ENCODE measurements at regions not wholly inside any gene's neighbourhood (a gene's known extent, or its start where the extent isn't known, plus 50 kb on each side); places are given as distances from the start of the nearest gene placed in this dataset.

GRCh38 chr6:147067184-147067583 is 137.0 kb upstream of the STXBP5 start:
- no peak for DNase-seq
- no peak overlapping the region for H3K4me3 ChIP-seq (ENCODE audit: low read length in 2 of 2)
- no peaks in the 10 kb centered on the region for H3K36me3 ChIP-seq (ENCODE audit: insufficient read depth, low read length)
- intact Hi-C loops (cut with micrococcal nuclease), result no loop called here
- H3K27me3 Mint-ChIP-seq, result no peaks in the 10 kb centered on the region
- H3K9me3 Mint-ChIP-seq, result peaks cover 0 to 10% (median 3%) of the 10 kb centered on the region in 8 donors
- H3K4me1 ChIP-seq (ENCODE audit: insufficient read depth, low read length), result no peaks in the 10 kb centered on the region
- H3K36me3 Mint-ChIP-seq, result no peaks in the 10 kb centered on the region
- no peaks in the 10 kb centered on the region for H3K9me3 ChIP-seq (ENCODE audit: control insufficient read depth in 1 of 2, low read length in 2 of 2)
- H3K27me3 ChIP-seq (ENCODE audit: insufficient read depth, low read length), result no peaks in the 10 kb centered on the region
- H3K4me1 Mint-ChIP-seq, result peaks cover 5 to 12% (median 6%) of the 10 kb centered on the region in 4 donors
- CTCF ChIA-PET (ENCODE audit: partially characterized antibody), result no interaction called here
- H3K27ac ChIP-seq (ENCODE audit: low read depth, low read length), result no peak overlapping the region
- POLR2A ChIA-PET (ENCODE audit: partially characterized antibody), result no interaction called here
- no peak overlapping the region for H3K4me3 Mint-ChIP-seq
- H3K27ac Mint-ChIP-seq, result no peak overlapping the region

GRCh38 chr6:147071776-147072175 is 132.4 kb upstream of the STXBP5 start:
- no peaks in the 10 kb centered on the region for H3K27me3 ChIP-seq (ENCODE audit: insufficient read depth, low read length)

GRCh38 chr6:147075381-147075780 is 128.8 kb upstream of the STXBP5 start:
- H3K27me3 ChIP-seq (ENCODE audit: insufficient read depth, low read length), result no peaks in the 10 kb centered on the region
- CTCF ChIA-PET (ENCODE audit: partially characterized antibody), result no interaction called here
- Mint-ChIP-seq H3K36me3 (no peaks in the 10 kb centered on the region), H3K27me3 (peaks cover 2% of the 10 kb centered on the region in 2 donors), H3K4me3 (no peak overlapping the region), H3K27ac (no peak overlapping the region), H3K4me1 (no peaks in the 10 kb centered on the region), H3K9me3 (no peaks in the 10 kb centered on the region)
- POLR2A ChIA-PET (ENCODE audit: partially characterized antibody), result no interaction called here
- H3K4me3 ChIP-seq (ENCODE audit: low read length in 2 of 2), result no peak overlapping the region
- no peak for DNase-seq
- H3K4me1 ChIP-seq (ENCODE audit: insufficient read depth, low read length), result no peaks in the 10 kb centered on the region
- no peak overlapping the region for H3K27ac ChIP-seq (ENCODE audit: low read depth, low read length)
- intact Hi-C loops (cut with micrococcal nuclease), result no loop called here
- no peaks in the 10 kb centered on the region for H3K9me3 ChIP-seq (ENCODE audit: control insufficient read depth in 1 of 2, low read length in 2 of 2)
- H3K36me3 ChIP-seq (ENCODE audit: insufficient read depth, low read length), result no peaks in the 10 kb centered on the region

More at GRCh38 chr6:147071776-147072175, 132.4 kb upstream of the STXBP5 start:
- Histone ChIP-seq H3K4me3 (ENCODE audit: low read length in 2 of 2) (no peak overlapping the region), H3K27ac (ENCODE audit: low read depth, low read length) (no peak overlapping the region), H3K36me3 (ENCODE audit: insufficient read depth, low read length) (no peaks in the 10 kb centered on the region), H3K9me3 (ENCODE audit: control insufficient read depth in 1 of 2, low read length in 2 of 2) (no peaks in the 10 kb centered on the region), H3K4me1 (ENCODE audit: insufficient read depth, low read length) (no peaks in the 10 kb centered on the region)
- H3K4me3 Mint-ChIP-seq, result no peak overlapping the region
- no peaks in the 10 kb centered on the region for H3K36me3 Mint-ChIP-seq
- H3K27ac Mint-ChIP-seq, result no peak overlapping the region
- no peaks in the 10 kb centered on the region for H3K27me3 Mint-ChIP-seq
- intact Hi-C loops (cut with micrococcal nuclease), result no loop called here
- no peak for DNase-seq
- CTCF ChIA-PET (ENCODE audit: partially characterized antibody), result interaction anchor here (0.6 kb wide), 1 partner anchor 1865 kb away, joined by 3 read pairs; no protein-coding TSS in a partner anchor
- no peaks in the 10 kb centered on the region for H3K4me1 Mint-ChIP-seq
- POLR2A ChIA-PET (ENCODE audit: partially characterized antibody), result interaction anchor here (0.6 kb wide), 1 partner anchor 1369 kb away, joined by 5 read pairs; no protein-coding TSS in a partner anchor
- peaks cover 0 to 8% (median 2%) of the 10 kb centered on the region in 8 donors for H3K9me3 Mint-ChIP-seq

- no peaks in the 10 kb centered on the region for H3K36me3 ChIP-seq (ENCODE audit: insufficient read depth, low read length)
- H3K9me3 ChIP-seq (ENCODE audit: control insufficient read depth in 1 of 2, low read length in 2 of 2), result no peaks in the 10 kb centered on the region
- H3K27me3 Mint-ChIP-seq, result peaks cover 2% of the 10 kb centered on the region in 2 donors
- POLR2A ChIA-PET (ENCODE audit: partially characterized antibody), result no interaction called here
- no peak overlapping the region for H3K4me3 ChIP-seq (ENCODE audit: low read length in 2 of 2)
- no peaks in the 10 kb centered on the region for H3K4me1 Mint-ChIP-seq
- H3K9me3 Mint-ChIP-seq, result no peaks in the 10 kb centered on the region
- H3K27ac Mint-ChIP-seq, result no peak overlapping the region
- H3K4me1 ChIP-seq (ENCODE audit: insufficient read depth, low read length), result no peaks in the 10 kb centered on the region
- CTCF ChIA-PET (ENCODE audit: partially characterized antibody), result no interaction called here
- no peaks in the 10 kb centered on the region for H3K27me3 ChIP-seq (ENCODE audit: insufficient read depth, low read length)
- no peak overlapping the region for H3K27ac ChIP-seq (ENCODE audit: low read depth, low read length)
- no peak overlapping the region for H3K4me3 Mint-ChIP-seq
- no peak for DNase-seq
- intact Hi-C loops (cut with micrococcal nuclease), result no loop called here
- H3K36me3 Mint-ChIP-seq, result no peaks in the 10 kb centered on the region
These were observed 127.0 kb upstream of the STXBP5 start for GRCh38 chr6:147077251-147077650.

GRCh38 chr6:147078106-147078505 is 126.1 kb upstream of the STXBP5 start:
- POLR2A ChIA-PET (ENCODE audit: partially characterized antibody), result no interaction called here
- H3K4me3 Mint-ChIP-seq, result no peak overlapping the region
- no peak for DNase-seq
- no peak overlapping the region for H3K27ac ChIP-seq (ENCODE audit: low read depth, low read length)
- CTCF ChIA-PET (ENCODE audit: partially characterized antibody), result no interaction called here
- intact Hi-C loops (cut with micrococcal nuclease), result no loop called here
- no peaks in the 10 kb centered on the region for H3K9me3 ChIP-seq (ENCODE audit: control insufficient read depth in 1 of 2, low read length in 2 of 2)
- no peak overlapping the region for H3K27ac Mint-ChIP-seq
- no peaks in the 10 kb centered on the region for H3K36me3 Mint-ChIP-seq
- no peaks in the 10 kb centered on the region for H3K4me1 Mint-ChIP-seq
- H3K27me3 ChIP-seq (ENCODE audit: insufficient read depth, low read length), result no peaks in the 10 kb centered on the region
- no peaks in the 10 kb centered on the region for H3K4me1 ChIP-seq (ENCODE audit: insufficient read depth, low read length)
- H3K4me3 ChIP-seq (ENCODE audit: low read length in 2 of 2), result no peak overlapping the region
- H3K36me3 ChIP-seq (ENCODE audit: insufficient read depth, low read length), result no peaks in the 10 kb centered on the region
- H3K27me3 Mint-ChIP-seq, result peaks cover 2 to 5% of the 10 kb centered on the region in 2 donors
- H3K9me3 Mint-ChIP-seq, result no peaks in the 10 kb centered on the region

GRCh38 chr6:147078602-147079001 is 125.6 kb upstream of the STXBP5 start:
- H3K4me1 ChIP-seq (ENCODE audit: insufficient read depth, low read length), result no peaks in the 10 kb centered on the region
- Mint-ChIP-seq H3K27ac (no peak overlapping the region), H3K4me1 (no peaks in the 10 kb centered on the region), H3K27me3 (peaks cover 2 to 7% of the 10 kb centered on the region in 2 donors), H3K9me3 (no peaks in the 10 kb centered on the region), H3K4me3 (no peak overlapping the region), H3K36me3 (no peaks in the 10 kb centered on the region)
- H3K27ac ChIP-seq (ENCODE audit: low read depth, low read length), result no peak overlapping the region
- POLR2A ChIA-PET (ENCODE audit: partially characterized antibody), result no interaction called here
- no peak overlapping the region for H3K4me3 ChIP-seq (ENCODE audit: low read length in 2 of 2)
- CTCF ChIA-PET (ENCODE audit: partially characterized antibody), result no interaction called here
- DNase-seq, result no peak
- no peaks in the 10 kb centered on the region for H3K27me3 ChIP-seq (ENCODE audit: insufficient read depth, low read length)
- no peaks in the 10 kb centered on the region for H3K36me3 ChIP-seq (ENCODE audit: insufficient read depth, low read length)
- no peaks in the 10 kb centered on the region for H3K9me3 ChIP-seq (ENCODE audit: control insufficient read depth in 1 of 2, low read length in 2 of 2)
- intact Hi-C loops (cut with micrococcal nuclease), result no loop called here

GRCh38 chr6:147080225-147080624 is 124.0 kb upstream of the STXBP5 start:
- POLR2A ChIA-PET (ENCODE audit: partially characterized antibody), result no interaction called here
- H3K36me3 ChIP-seq (ENCODE audit: insufficient read depth, low read length), result no peaks in the 10 kb centered on the region
- CTCF ChIA-PET (ENCODE audit: partially characterized antibody), result no interaction called here
- no peak overlapping the region for H3K27ac Mint-ChIP-seq
- H3K27ac ChIP-seq (ENCODE audit: low read depth, low read length), result no peak overlapping the region
- no peak for DNase-seq
- intact Hi-C loops (cut with micrococcal nuclease), result no loop called here
- H3K9me3 Mint-ChIP-seq, result no peaks in the 10 kb centered on the region
- no peaks in the 10 kb centered on the region for H3K36me3 Mint-ChIP-seq
- H3K4me1 Mint-ChIP-seq, result peaks cover 0 to 2% (median 0%) of the 10 kb centered on the region in 4 donors
- no peaks in the 10 kb centered on the region for H3K9me3 ChIP-seq (ENCODE audit: control insufficient read depth in 1 of 2, low read length in 2 of 2)
- H3K4me1 ChIP-seq (ENCODE audit: insufficient read depth, low read length), result no peaks in the 10 kb centered on the region
- H3K27me3 Mint-ChIP-seq, result peaks cover 2 to 7% of the 10 kb centered on the region in 2 donors
- H3K4me3 ChIP-seq (ENCODE audit: low read length in 2 of 2), result no peak overlapping the region
- H3K27me3 ChIP-seq (ENCODE audit: insufficient read depth, low read length), result no peaks in the 10 kb centered on the region
- no peak overlapping the region for H3K4me3 Mint-ChIP-seq

GRCh38 chr6:147081076-147081609 is 123.1 kb upstream of the STXBP5 start:
- intact Hi-C loops (cut with micrococcal nuclease), result no loop called here
- CTCF ChIA-PET (ENCODE audit: partially characterized antibody), result interaction anchor here (0.5 kb wide), 1 partner anchor 192 kb away, joined by 3 read pairs; no protein-coding TSS in a partner anchor

More at GRCh38 chr6:147081076-147081609, 123.1 kb upstream of the STXBP5 start:
- H3K36me3 Mint-ChIP-seq, result no peaks in the 10 kb centered on the region
- H3K4me1 Mint-ChIP-seq, result peaks cover 0 to 2% (median 0%) of the 10 kb centered on the region in 4 donors
- peaks cover 2 to 7% of the 10 kb centered on the region in 2 donors for H3K27me3 Mint-ChIP-seq
- H3K4me3 Mint-ChIP-seq, result no peak overlapping the region
- Histone ChIP-seq H3K27ac (ENCODE audit: low read depth, low read length) (no peak overlapping the region), H3K4me3 (ENCODE audit: low read length in 2 of 2) (no peak overlapping the region), H3K4me1 (ENCODE audit: insufficient read depth, low read length) (no peaks in the 10 kb centered on the region), H3K36me3 (ENCODE audit: insufficient read depth, low read length) (no peaks in the 10 kb centered on the region), H3K9me3 (ENCODE audit: control insufficient read depth in 1 of 2, low read length in 2 of 2) (no peaks in the 10 kb centered on the region), H3K27me3 (ENCODE audit: insufficient read depth, low read length) (no peaks in the 10 kb centered on the region)
- no peaks in the 10 kb centered on the region for H3K9me3 Mint-ChIP-seq
- DNase-seq, result no peak
- POLR2A ChIA-PET (ENCODE audit: partially characterized antibody), result no interaction called here
- H3K27ac Mint-ChIP-seq, result no peak overlapping the region
